Prostate gland (tissue), 2 donors: ENCODE measurements at regions not wholly inside any gene's neighbourhood (a gene's known extent, or its start where the extent isn't known, plus 50 kb on each side); places are given as distances from the start of the nearest gene placed in this dataset.

Source experiments
- DNase-seq: peaks from one replicate; pipeline ENCODE4 v3.0.0-alpha.2; 2019; ENCODE audit warnings: low spot score
- H3K27ac ChIP-seq, 2 donors: fragments of 200-600 bp; sonication (generic); 2 replicates each; pipeline ENCODE4 v1.5.1; 2017 to 2019
- H3K27me3 ChIP-seq: fragments of 200-600 bp; sonication (generic); replicated peaks from 2 replicates; pipeline ENCODE4 v1.5.1; 2019; ENCODE audit not compliant: insufficient read depth
- H3K36me3 ChIP-seq, 2 donors: fragments of 200-600 bp; sonication (generic); 1 replicate in 1 of 2; 2 replicates in 1 of 2; pipeline versions ENCODE4 v1.5.1 to v1.8.1; 2017 to 2019
- H3K4me1 ChIP-seq: fragments of 200-600 bp; sonication (generic); replicated peaks from 2 replicates; pipeline ENCODE4 v1.5.1; 2019
- H3K4me3 ChIP-seq, 2 donors: fragments of 200-600 bp; sonication (generic); 2 replicates each; pipeline ENCODE4 v1.5.1; 2017 to 2019
- H3K9me3 ChIP-seq: fragments of 200-600 bp; sonication (generic); 2 replicates; pipeline ENCODE4 v1.5.1; 2017
- POLR2A ChIP-seq: fragments of 450-650 bp; IDR thresholded peaks from one replicate; pipeline ENCODE4 v1.6.1; 2016; ENCODE audit warnings: antibody characterized with exemption, mild to moderate bottlenecking
- POLR2AphosphoS5 ChIP-seq: sonication (generic); formaldehyde crosslinking; IDR thresholded peaks from one replicate; pipeline ENCODE4 v1.6.1; 2017; ENCODE audit warnings: antibody characterized with exemption
- WGBS: methylation state at CpG from one replicate; pipeline ENCODE4 v1.1.5; 2018; 5-methylcytosine and 5-hydroxymethylcytosine counted together
- intact Hi-C: fragments of 100-400 bp; cut with DNase I; formaldehyde crosslinking; loops from one replicate; pipeline ENCODE4 v1.14.2; 2022
- TF ChIP-seq, protein P1 (sequence below), 4 experiments: fragments of 200-600 bp in 2 of 4; fragments of 450-650 bp in 2 of 4; sonication (generic) in 2 of 4; IDR thresholded peaks; 1 replicate in 3 of 4; 2 replicates in 1 of 4; pipeline ENCODE4 v1.5.1; 2016 to 2019; ENCODE audit warnings: antibody characterized with exemption in 4 of 4, mild to moderate bottlenecking in 2 of 4, moderate library complexity in 2 of 4

GRCh38 chr1:232457595-232457994 lies 172.3 kb downstream of the SIPA1L2 start:
- no peaks in the 10 kb centered on the region for H3K9me3 ChIP-seq
- H3K27ac ChIP-seq, result no peak overlapping the region
- no peaks in the 10 kb centered on the region for H3K4me1 ChIP-seq
- DNase-seq, result no peak
- 87% methylated on average over 3 of the region's 3 CpGs for WGBS
- H3K27me3 ChIP-seq, result no peaks in the 10 kb centered on the region
- no peaks in the 10 kb centered on the region for H3K36me3 ChIP-seq
- intact Hi-C loops, result no loop called here
- TF ChIP-seq, protein P1, sequence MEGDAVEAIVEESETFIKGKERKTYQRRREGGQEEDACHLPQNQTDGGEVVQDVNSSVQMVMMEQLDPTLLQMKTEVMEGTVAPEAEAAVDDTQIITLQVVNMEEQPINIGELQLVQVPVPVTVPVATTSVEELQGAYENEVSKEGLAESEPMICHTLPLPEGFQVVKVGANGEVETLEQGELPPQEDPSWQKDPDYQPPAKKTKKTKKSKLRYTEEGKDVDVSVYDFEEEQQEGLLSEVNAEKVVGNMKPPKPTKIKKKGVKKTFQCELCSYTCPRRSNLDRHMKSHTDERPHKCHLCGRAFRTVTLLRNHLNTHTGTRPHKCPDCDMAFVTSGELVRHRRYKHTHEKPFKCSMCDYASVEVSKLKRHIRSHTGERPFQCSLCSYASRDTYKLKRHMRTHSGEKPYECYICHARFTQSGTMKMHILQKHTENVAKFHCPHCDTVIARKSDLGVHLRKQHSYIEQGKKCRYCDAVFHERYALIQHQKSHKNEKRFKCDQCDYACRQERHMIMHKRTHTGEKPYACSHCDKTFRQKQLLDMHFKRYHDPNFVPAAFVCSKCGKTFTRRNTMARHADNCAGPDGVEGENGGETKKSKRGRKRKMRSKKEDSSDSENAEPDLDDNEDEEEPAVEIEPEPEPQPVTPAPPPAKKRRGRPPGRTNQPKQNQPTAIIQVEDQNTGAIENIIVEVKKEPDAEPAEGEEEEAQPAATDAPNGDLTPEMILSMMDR (IDR thresholded peaks at IDR 0.05), result no peak
- no peak for TF ChIP-seq POLR2A
- no peak for TF ChIP-seq POLR2AphosphoS5
- no peak overlapping the region for H3K4me3 ChIP-seq

GRCh38 chr1:232456714-232457113 lies 173.2 kb downstream of the SIPA1L2 start:
- 91% methylated on average over 2 of the region's 2 CpGs for WGBS
- no peaks in the 10 kb centered on the region for H3K36me3 ChIP-seq
- no peak overlapping the region for H3K4me3 ChIP-seq
- no peaks in the 10 kb centered on the region for H3K27me3 ChIP-seq
- no peak overlapping the region for H3K27ac ChIP-seq
- intact Hi-C loops, result no loop called here
- DNase-seq, result no peak
- H3K4me1 ChIP-seq, result no peaks in the 10 kb centered on the region
- TF ChIP-seq POLR2AphosphoS5, result no peak
- TF ChIP-seq POLR2A, result no peak
- TF ChIP-seq, protein P1 (IDR thresholded peaks at IDR 0.05), result no peak
- H3K9me3 ChIP-seq, result no peaks in the 10 kb centered on the region

DNA sequence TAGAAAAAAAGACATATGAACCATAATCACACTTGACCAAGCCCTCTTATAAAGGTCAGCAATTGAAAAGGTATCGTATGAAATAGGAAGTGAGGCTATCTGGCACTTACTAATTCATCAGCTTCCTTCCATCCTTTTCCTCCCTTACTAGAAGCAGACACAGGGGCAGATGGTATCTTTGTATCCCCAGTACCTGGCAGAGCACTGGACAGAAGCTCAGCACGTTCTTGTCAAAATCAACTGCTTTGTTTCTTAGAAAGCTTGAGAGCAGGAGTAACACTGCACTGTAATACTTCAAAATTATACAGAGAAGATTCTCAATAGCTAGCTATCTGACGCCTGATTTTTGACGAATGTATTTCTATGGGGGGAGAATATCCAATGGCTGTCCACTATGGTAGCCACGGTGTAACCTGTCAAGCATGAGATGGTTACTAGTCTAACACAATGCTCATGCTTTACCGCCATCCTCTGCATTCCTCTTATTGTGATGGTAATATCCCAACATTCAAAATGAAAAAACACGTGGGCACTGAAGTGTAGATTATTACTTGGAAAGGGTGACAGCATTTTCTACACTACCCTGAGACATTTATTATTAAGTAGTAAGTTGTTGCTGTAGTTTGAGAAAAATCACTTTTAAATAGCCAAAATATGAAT lies 175.6 kb downstream of the SIPA1L2 start:
- Histone ChIP-seq H3K27me3 (no peaks in the 10 kb centered on the region), H3K4me1 (no peaks in the 10 kb centered on the region), H3K4me3 (no peak overlapping the region), H3K9me3 (no peaks in the 10 kb centered on the region), H3K36me3 (no peaks in the 10 kb centered on the region), H3K27ac (no peak overlapping the region)
- intact Hi-C loops, result no loop called here
- no peak for TF ChIP-seq POLR2AphosphoS5
- TF ChIP-seq, protein P1 (IDR thresholded peaks at IDR 0.05), result no peak
- TF ChIP-seq POLR2A, result no peak
- no peak for DNase-seq
- WGBS, result 80% methylated on average over 7 of the region's 7 CpGs

DNA sequence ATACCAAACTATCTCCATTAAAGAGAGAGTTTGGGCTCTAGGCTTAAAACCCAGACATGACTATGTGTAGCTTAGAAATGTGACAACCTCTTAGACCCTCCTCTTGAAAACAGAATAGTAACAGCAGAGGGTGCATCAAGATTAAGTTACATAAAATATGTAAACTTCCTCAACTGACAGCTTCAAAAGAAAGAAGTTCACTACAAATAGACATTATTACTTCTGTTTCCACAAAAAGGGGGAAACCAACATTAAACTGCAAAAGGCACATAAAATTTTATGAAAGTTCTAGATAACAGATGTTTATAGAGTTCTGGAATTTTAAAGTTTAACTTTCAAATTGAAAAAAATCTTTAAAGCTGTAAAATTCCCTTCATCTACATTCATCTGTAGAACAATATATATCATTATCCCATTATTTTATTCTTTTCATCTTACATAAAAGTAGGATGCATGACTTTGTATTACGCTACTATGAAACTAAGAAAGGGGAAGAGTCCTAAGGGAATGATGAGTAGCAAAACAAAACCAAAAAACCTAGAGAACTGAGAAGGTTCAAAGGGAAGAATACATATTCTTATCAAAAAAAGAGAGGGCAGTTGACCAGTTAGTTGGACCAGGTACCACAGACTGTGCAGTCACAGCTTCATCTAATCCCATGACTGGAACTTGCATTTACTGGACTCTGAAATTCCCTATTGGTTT lies 177.0 kb downstream of the SIPA1L2 start:
- intact Hi-C loops, result no loop called here
- WGBS, result 90% methylated on average over 1 of the region's 1 CpG
- Histone ChIP-seq H3K4me1 (no peaks in the 10 kb centered on the region), H3K9me3 (no peaks in the 10 kb centered on the region), H3K27ac (no peak overlapping the region), H3K27me3 (no peaks in the 10 kb centered on the region), H3K36me3 (no peaks in the 10 kb centered on the region), H3K4me3 (no peak overlapping the region)
- DNase-seq, result no peak
- TF ChIP-seq POLR2AphosphoS5, result no peak
- TF ChIP-seq POLR2A, result no peak

- 90% methylated on average over 3 of the region's 3 CpGs for WGBS
- intact Hi-C loops, result no loop called here
- Histone ChIP-seq H3K27me3 (no peaks in the 10 kb centered on the region), H3K9me3 (no peaks in the 10 kb centered on the region), H3K36me3 (no peaks in the 10 kb centered on the region), H3K4me1 (no peaks in the 10 kb centered on the region), H3K4me3 (no peak overlapping the region), H3K27ac (no peak overlapping the region)
- TF ChIP-seq POLR2AphosphoS5, result no peak
- TF ChIP-seq, protein P1 (IDR thresholded peaks at IDR 0.05), result no peak
- no peak for TF ChIP-seq POLR2A
- no peak for DNase-seq
Observed at GRCh38 chr1:232452117-232452516, 177.8 kb downstream of the SIPA1L2 start.
